HCT116 (cell line): ENCODE measurements at regions not wholly inside any gene's neighbourhood (a gene's known extent, or its start where the extent isn't known, plus 50 kb on each side); places are given as distances from the start of the nearest gene placed in this dataset.

Source experiments
- ATAC-seq: fragments of 200-7000 bp; cut with Tn5 transposase; 2 replicates; pipeline ENCODE4 v1.9.1; 2020; ENCODE audit warnings: mild to moderate bottlenecking, moderate library complexity
- BruUV-seq: library from RNA; stranded (reverse); fragments of 400-500 nt; replicated peaks from 2 replicates; lab custom pipeline; 2021; lab: Mats Ljungman, UMichigan
- CTCF ChIA-PET: fragments of 300-600 bp; sonication (Branson Sonifier 250); formaldehyde crosslinking; loops from one replicate; lab custom pipeline; 2021; ENCODE audit warnings: antibody characterized with exemption; lab: Charles Lee
- POLR2A ChIA-PET: fragments of 300-600, 350-600 bp; sonication (Branson Sonifier 250); formaldehyde crosslinking; loops from one replicate; lab custom pipeline; 2021; ENCODE audit warnings: antibody characterized with exemption; lab: Charles Lee
- RAD21 ChIA-PET, 2 experiments: fragments of 300-600 bp; sonication (Branson Sonifier 250); formaldehyde crosslinking; loops; one replicate each; lab custom pipeline; 2023; ENCODE audit warnings: low total read pairs in 2 of 2; ENCODE audit not compliant: uncharacterized antibody in 2 of 2, unreplicated experiment in 2 of 2, low non-redundant PET in 1 of 2; lab: Charles Lee
- DNase-seq: peaks from one replicate; pipeline ENCODE4 v3.0.0-alpha.2; 2010; ENCODE audit warnings: low read depth, low spot score
- H2AFZ ChIP-seq: fragments of 200-600 bp; shearing (Covaris generic), sonication (generic); 2 replicates; pipeline ENCODE4 v1.6.1; 2017; ENCODE audit warnings: low read depth, mixed run types, mixed read lengths, antibody characterized with exemption, low read length; ENCODE audit not compliant: poor library complexity, severe bottlenecking
- H3K27ac ChIP-seq: 2 replicates; pipeline ENCODE4 v1.5.1; 2012; ENCODE audit warnings: low read depth, low read length
- H3K27me3 ChIP-seq: fragments of 200-600 bp; sonication (generic); 2 replicates; pipeline ENCODE4 v1.6.1; 2016; ENCODE audit warnings: mixed run types, low read length, mixed read lengths; ENCODE audit not compliant: insufficient read depth
- H3K36me3 ChIP-seq, 2 experiments: fragments of 200-500 bp in 1 of 2; fragments of 200-600 bp in 1 of 2; sonication (Bioruptor generic) in 1 of 2; sonication (generic) in 1 of 2; 2 replicates each; pipeline versions ENCODE4 v1.5.1 to v1.6.1; 2014 to 2016; ENCODE audit warnings: low read length in 2 of 2, inconsistent platforms in 1 of 2, mixed read lengths in 1 of 2, mixed run types in 1 of 2; ENCODE audit not compliant: insufficient read depth in 2 of 2, control insufficient read depth in 1 of 2
- H3K4me1 ChIP-seq, 2 experiments: fragments of 200-600 bp in 1 of 2; sonication (generic) in 1 of 2; 2 replicates each; pipeline versions ENCODE4 v1.5.1 to v1.6.1; 2012 to 2017; ENCODE audit warnings: low read length in 2 of 2, inconsistent platforms in 1 of 2, mild to moderate bottlenecking in 1 of 2, mixed read lengths in 1 of 2, mixed run types in 1 of 2, moderate library complexity in 1 of 2; ENCODE audit not compliant: insufficient read depth in 2 of 2, control insufficient read depth in 1 of 2
- H3K4me2 ChIP-seq: fragments of 200-600 bp; sonication (generic); 2 replicates; pipeline ENCODE4 v1.6.1; 2017; ENCODE audit warnings: mixed run types, low read length, mixed read lengths
- H3K4me3 ChIP-seq, 2 experiments: fragments of 200-600 bp in 1 of 2; sonication (generic) in 1 of 2; replicated peaks in 1 of 2; 2 replicates each; pipeline ENCODE4 v1.5.1; 2011 to 2016; ENCODE audit warnings: low read length in 2 of 2, control low read depth in 1 of 2, low read depth in 1 of 2, mild to moderate bottlenecking in 1 of 2, mixed read lengths in 1 of 2, mixed run types in 1 of 2
- H3K79me2 ChIP-seq: fragments of 200-600 bp; sonication (generic); 2 replicates; pipeline ENCODE4 v1.6.1; 2017; ENCODE audit warnings: mild to moderate bottlenecking, mixed run types, low read length, moderate library complexity, mixed read lengths; ENCODE audit not compliant: insufficient read depth
- H3K9ac ChIP-seq: fragments of 200-600 bp; sonication (generic); 2 replicates; pipeline ENCODE4 v1.6.1; 2016; ENCODE audit warnings: low read length, mixed read lengths
- H3K9me2 ChIP-seq: fragments of 200-600 bp; sonication (generic), shearing (Covaris generic); 2 replicates; pipeline ENCODE4 v1.6.1; 2017; ENCODE audit warnings: mixed run types, mild to moderate bottlenecking, moderate library complexity; ENCODE audit not compliant: insufficient read depth
- H3K9me3 ChIP-seq, 2 experiments: fragments of 200-500 bp in 1 of 2; fragments of 200-600 bp in 1 of 2; sonication (Bioruptor generic) in 1 of 2; sonication (generic) in 1 of 2; 2 replicates each; pipeline ENCODE4 v1.6.1; 2014 to 2017; ENCODE audit warnings: low read length in 2 of 2, mixed read lengths in 2 of 2, inconsistent platforms in 1 of 2, low read depth in 1 of 2, mild to moderate bottlenecking in 1 of 2, mixed run types in 1 of 2, moderate library complexity in 1 of 2; ENCODE audit not compliant: control insufficient read depth in 1 of 2, insufficient read depth in 1 of 2
- H4K20me1 ChIP-seq: fragments of 200-600 bp; sonication (generic), shearing (Covaris generic); 2 replicates; pipeline ENCODE4 v1.6.1; 2017; ENCODE audit warnings: mixed run types, mild to moderate bottlenecking, moderate library complexity; ENCODE audit not compliant: insufficient read depth
- ATF3 ChIP-seq: IDR thresholded peaks from 2 replicates; pipeline ENCODE4 v1.6.1; 2012
- CBX3 ChIP-seq: IDR thresholded peaks from 2 replicates; pipeline ENCODE4 v1.6.1; 2012; ENCODE audit warnings: low read depth
- CEBPB ChIP-seq: IDR thresholded peaks from 2 replicates; pipeline ENCODE4 v1.6.1; 2012; ENCODE audit warnings: low read depth
- CTCF ChIP-seq, 3 experiments: fragments of 200-600 bp in 1 of 3; sonication (generic) in 1 of 3; IDR thresholded peaks in 2 of 3; conservative IDR thresholded peaks in 1 of 3; 2 replicates each; pipeline ENCODE4 v1.5.1; 2012 to 2017; ENCODE audit warnings: low read depth in 2 of 3, low read length in 2 of 3, antibody characterized with exemption in 1 of 3, borderline replicate concordance in 1 of 3, control low read depth in 1 of 3, mild to moderate bottlenecking in 1 of 3, mixed read lengths in 1 of 3, mixed run types in 1 of 3, moderate library complexity in 1 of 3; ENCODE audit not compliant: insufficient read depth in 1 of 3
- ELF1 ChIP-seq: IDR thresholded peaks from 2 replicates; pipeline ENCODE4 v1.6.1; 2012; ENCODE audit warnings: low read depth, borderline replicate concordance
- EZH2 ChIP-seq: fragments of 200-600 bp; sonication (generic); IDR thresholded peaks from 2 replicates; pipeline ENCODE4 v1.6.1; 2017; ENCODE audit warnings: antibody characterized with exemption, mixed run types
- EZH2phosphoT487 ChIP-seq: fragments of 200-600 bp; IDR thresholded peaks from 2 replicates; pipeline ENCODE4 v1.6.1; 2018; ENCODE audit warnings: antibody characterized with exemption, borderline replicate concordance
- FOSL1 ChIP-seq: IDR thresholded peaks from 2 replicates; pipeline ENCODE4 v1.6.1; 2012; ENCODE audit warnings: low read depth
- POLR2AphosphoS5 ChIP-seq: IDR thresholded peaks from 2 replicates; pipeline ENCODE4 v1.6.1; 2011; ENCODE audit warnings: mild to moderate bottlenecking, low read depth, low read length, moderate library complexity
- REST ChIP-seq: IDR thresholded peaks from 2 replicates; pipeline ENCODE4 v1.6.1; 2012; ENCODE audit warnings: low read depth
- SIN3A ChIP-seq: IDR thresholded peaks from 2 replicates; pipeline ENCODE4 v1.6.1; 2012; ENCODE audit warnings: low read depth
- SP1 ChIP-seq: IDR thresholded peaks from 2 replicates; pipeline ENCODE4 v1.6.1; 2012; ENCODE audit warnings: low read depth
- SRF ChIP-seq: IDR thresholded peaks from 2 replicates; pipeline ENCODE4 v1.6.1; 2012; ENCODE audit warnings: low read depth
- TCF7L2 ChIP-seq: IDR thresholded peaks from 2 replicates; pipeline ENCODE4 v1.7.0; 2011; ENCODE audit warnings: borderline replicate concordance, inconsistent platforms; ENCODE audit not compliant: insufficient read depth, insufficient read length; ENCODE audit errors: extremely low read depth
- YY1 ChIP-seq: IDR thresholded peaks from 2 replicates; pipeline ENCODE4 v1.6.1; 2011; ENCODE audit warnings: low read length, low read depth, moderate library complexity, mild to moderate bottlenecking; ENCODE audit not compliant: insufficient replicate concordance; ENCODE audit errors: extremely low read depth
- ZFX ChIP-seq: fragments of 450-650 bp; IDR thresholded peaks from 2 replicates; pipeline ENCODE4 v1.6.1; 2017
- ZNF274 ChIP-seq: fragments of 200-500 bp; sonication (Bioruptor generic); IDR thresholded peaks from 2 replicates; pipeline ENCODE4 v1.6.1; 2014; ENCODE audit warnings: mild to moderate bottlenecking, low read depth, low read length, inconsistent platforms
- intact Hi-C: fragments of 100-400 bp; cut with micrococcal nuclease; formaldehyde crosslinking; loops from 2 replicates; pipeline ENCODE4 v1.10.0; 2022

DNA sequence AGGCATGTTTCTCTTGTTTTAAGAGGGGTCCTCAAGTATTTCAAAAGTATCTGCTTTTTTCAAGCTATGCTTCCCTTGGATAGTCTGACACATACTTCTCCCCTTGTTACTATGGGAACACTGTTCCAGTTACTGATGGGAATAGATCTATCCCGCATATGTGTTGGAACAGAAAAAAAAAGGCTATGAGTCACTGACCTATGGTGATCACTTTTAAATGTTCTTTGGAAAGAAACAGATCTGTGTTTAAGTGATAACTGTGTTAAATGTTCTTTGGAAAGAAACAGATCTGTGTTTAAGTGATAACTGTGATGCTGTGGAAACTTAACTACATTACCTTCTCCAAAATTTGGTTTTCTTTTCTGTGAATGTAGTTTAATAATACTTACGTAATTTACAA is 303.2 kb downstream of the TEX13C start:
- no peak overlapping the region for H3K4me2 ChIP-seq
- ATAC-seq (no peak), DNase-seq (no peak)
- no peaks in the 10 kb centered on the region for H4K20me1 ChIP-seq
- BruUV-seq: no TSS peak
- CTCF ChIA-PET: no interaction called here
- H3K9ac ChIP-seq: no peak overlapping the region
- no peak overlapping the region for H3K4me3 ChIP-seq
- H3K9me2 ChIP-seq: no peaks in the 10 kb centered on the region
- TF ChIP-seq SIN3A (no peak), ZNF274 (no peak)
- no peaks in the 10 kb centered on the region for H3K79me2 ChIP-seq
- RAD21 ChIA-PET: no interaction called here
- intact Hi-C loops: no loop called here
- H3K36me3 ChIP-seq: no peaks in the 10 kb centered on the region
- H3K27me3 ChIP-seq: no peaks in the 10 kb centered on the region
- no peaks in the 10 kb centered on the region for H3K4me1 ChIP-seq
- H3K27ac ChIP-seq: no peak overlapping the region
- H2AFZ ChIP-seq: no peak overlapping the region
- H3K9me3 ChIP-seq: no peaks in the 10 kb centered on the region
- POLR2A ChIA-PET: no interaction called here

GRCh38 chrX:125627676-125628075 is 308.0 kb downstream of the TEX13C start:
- Histone ChIP-seq H4K20me1 (no peaks in the 10 kb centered on the region), H3K27me3 (no peaks in the 10 kb centered on the region), H3K9me3 (no peaks in the 10 kb centered on the region), H3K79me2 (no peaks in the 10 kb centered on the region), H3K4me1 (no peaks in the 10 kb centered on the region), H3K4me3 (no peak overlapping the region), H3K9ac (no peak overlapping the region), H3K36me3 (no peaks in the 10 kb centered on the region), H3K27ac (no peak overlapping the region), H3K4me2 (no peak overlapping the region), H3K9me2 (no peaks in the 10 kb centered on the region), H2AFZ (no peak overlapping the region)
- intact Hi-C loops: no loop called here
- CTCF ChIA-PET: no interaction called here
- BruUV-seq: no TSS peak
- DNase-seq: no peak
- POLR2A ChIA-PET: no interaction called here
- ATAC-seq: no peak
- RAD21 ChIA-PET: no interaction called here
- TF ChIP-seq CEBPB (no peak), ELF1 (no peak), FOSL1 (no peak), ZFX (no peak), CBX3 (no peak), ZNF274 (no peak), SP1 (no peak), TCF7L2 (no peak), CTCF (IDR thresholded peaks at IDR 0.05 in 2 of 3, conservative IDR thresholded peaks at IDR 0.05 in 1 of 3; ENCODE audit: borderline replicate concordance in 1 of 3, insufficient read depth in 1 of 3, low read depth in 2 of 3, low read length in 2 of 3) (no peak), ATF3 (no peak), POLR2AphosphoS5 (no peak), EZH2 (no peak), SRF (no peak), YY1 (no peak), REST (no peak), EZH2phosphoT487 (no peak)
